HG03095 (cell line): ENCODE measurements at regions not wholly inside any gene's neighbourhood (a gene's known extent, or its start where the extent isn't known, plus 50 kb on each side); places are given as distances from the start of the nearest gene placed in this dataset.
"Not testable (repeated sequence)": the region's sequence is repeated elsewhere in the genome, so short reads cannot be mapped to it uniquely, and the experiment has no call there.

Experiments used
- ATAC-seq: cut with Tn5 transposase; IDR thresholded peaks from one replicate; pipeline ENCODE4 v1.9.1; 2021; ENCODE audit warnings: moderate library complexity; ENCODE audit not compliant: unreplicated experiment

- no peak for ATAC-seq
Observed at GRCh38 chr20:7744411-7744810, 195.8 kb downstream of the HAO1 start.

- ATAC-seq: no peak
Observed at GRCh38 chr20:7748624-7749023, 191.6 kb downstream of the HAO1 start.

GRCh38 chr20:7754102-7754501 lies 186.2 kb downstream of the HAO1 start:
- ATAC-seq: no peak

- ATAC-seq: no peak
Observed at GRCh38 chr20:7758406-7758805, 181.9 kb downstream of the HAO1 start.

- ATAC-seq: no peak
Observed at GRCh38 chr20:7760247-7761031, 179.8 kb downstream of the HAO1 start.

DNA sequence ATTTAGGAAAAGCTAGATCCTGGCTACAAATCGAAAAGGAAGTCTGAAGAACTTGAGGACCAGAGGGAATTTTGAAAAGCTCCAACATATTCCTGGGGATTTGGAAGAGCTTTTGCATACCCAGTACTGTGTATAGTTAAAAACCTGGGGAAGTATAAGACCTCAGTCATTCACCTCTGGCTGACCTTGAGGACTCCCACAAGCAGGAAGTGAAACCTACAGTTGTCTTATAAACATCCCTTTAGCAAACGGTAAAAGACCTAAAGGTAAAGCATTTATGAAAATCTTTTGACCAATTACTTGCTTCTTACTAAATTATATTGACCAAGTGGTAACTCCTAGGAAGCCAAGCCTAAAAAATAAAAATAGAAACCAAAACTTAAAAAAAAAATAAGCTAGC lies 175.0 kb downstream of the HAO1 start:
- ATAC-seq: no peak

DNA sequence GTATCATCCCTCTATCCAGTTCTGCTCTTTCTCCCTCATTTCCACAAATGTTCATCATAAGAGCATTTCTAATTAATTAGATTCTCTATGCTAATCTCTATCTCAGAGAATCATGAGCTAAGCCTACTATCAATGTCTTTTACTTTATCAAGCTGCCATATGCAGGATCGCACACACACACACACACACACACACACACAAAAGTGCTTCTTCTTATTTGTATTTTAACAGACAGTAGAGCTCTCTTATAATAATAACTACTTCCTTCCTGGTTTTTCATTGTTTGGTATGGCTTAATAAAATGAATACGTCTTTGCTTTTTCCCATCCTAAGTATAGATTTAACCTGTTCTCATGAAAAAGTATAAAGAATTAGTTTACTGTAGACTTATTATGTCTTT lies 170.2 kb downstream of the HAO1 start:
- no peak for ATAC-seq

DNA sequence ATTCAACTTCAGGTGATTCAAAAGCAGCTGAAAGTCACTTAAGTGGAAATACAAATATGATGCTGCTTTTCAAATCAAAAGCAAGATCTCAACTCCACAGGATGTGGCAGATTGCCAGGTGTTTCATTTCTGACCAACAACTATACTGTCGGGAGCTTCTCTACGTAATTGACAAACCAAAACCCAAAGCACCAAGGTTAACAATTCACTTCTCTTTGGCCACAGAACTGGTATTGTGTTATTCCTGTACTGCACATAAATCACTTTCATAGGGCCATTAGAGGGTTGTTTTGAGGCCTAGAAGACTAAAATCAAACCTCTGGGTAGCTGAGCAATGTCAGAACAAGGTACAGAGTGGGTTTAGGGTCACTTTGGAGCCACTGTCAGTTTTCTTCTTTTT lies 169.7 kb downstream of the HAO1 start:
- ATAC-seq: peak; percentile 97

GRCh38 chr20:7772371-7772770 lies 167.9 kb downstream of the HAO1 start:
- no peak for ATAC-seq

- no peak for ATAC-seq
Observed at GRCh38 chr20:7773511-7773910, 166.7 kb downstream of the HAO1 start.

DNA sequence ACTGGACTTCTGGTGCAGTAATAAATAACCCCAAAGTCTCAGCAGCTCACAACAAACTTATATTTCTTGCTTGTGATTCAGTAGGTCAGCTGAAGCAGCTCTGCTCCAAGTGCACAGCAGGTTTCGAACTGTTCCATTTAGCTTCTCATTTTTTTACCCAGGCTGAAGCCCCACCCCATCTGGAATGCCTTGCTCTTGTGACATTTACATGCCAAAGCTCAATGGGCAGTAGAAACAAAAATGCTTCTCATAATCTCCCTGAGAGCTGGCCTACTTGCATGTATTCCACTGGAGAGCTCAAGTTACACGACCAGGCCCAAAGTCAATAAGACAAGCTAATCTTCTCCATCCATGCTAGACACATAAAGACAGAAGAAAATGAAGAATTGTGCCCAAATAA lies 165.2 kb downstream of the HAO1 start:
- ATAC-seq: no peak

- ATAC-seq: no peak
Observed at GRCh38 chr20:7776148-7776547, 164.1 kb downstream of the HAO1 start.

- no peak for ATAC-seq
Observed at GRCh38 chr20:7790189-7790588, 150.1 kb downstream of the HAO1 start.

GRCh38 chr20:7792150-7792869 lies 147.9 kb downstream of the HAO1 start:
- ATAC-seq: no peak

DNA sequence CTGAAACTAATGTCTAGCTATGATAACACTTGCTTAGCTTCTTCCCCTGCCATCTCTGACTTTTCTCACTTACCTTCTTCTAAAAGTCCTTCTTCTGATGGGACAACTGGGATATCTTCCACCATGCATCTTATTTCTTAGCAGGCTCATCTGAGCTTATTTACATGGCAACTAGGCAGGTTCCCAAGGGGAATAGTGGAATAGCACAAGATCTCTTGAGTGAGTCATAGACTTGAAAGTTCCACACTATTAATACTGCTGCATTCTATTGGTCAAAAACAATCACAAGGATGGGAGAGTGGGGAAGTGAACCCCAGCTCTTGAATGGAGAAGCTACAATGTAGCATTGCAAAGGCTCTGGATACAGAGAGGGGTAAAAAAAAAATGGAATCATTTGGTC lies 142.1 kb downstream of the HAO1 start:
- no peak for ATAC-seq

GRCh38 chr20:7799862-7800261 lies 140.4 kb downstream of the HAO1 start:
- ATAC-seq: no peak

DNA sequence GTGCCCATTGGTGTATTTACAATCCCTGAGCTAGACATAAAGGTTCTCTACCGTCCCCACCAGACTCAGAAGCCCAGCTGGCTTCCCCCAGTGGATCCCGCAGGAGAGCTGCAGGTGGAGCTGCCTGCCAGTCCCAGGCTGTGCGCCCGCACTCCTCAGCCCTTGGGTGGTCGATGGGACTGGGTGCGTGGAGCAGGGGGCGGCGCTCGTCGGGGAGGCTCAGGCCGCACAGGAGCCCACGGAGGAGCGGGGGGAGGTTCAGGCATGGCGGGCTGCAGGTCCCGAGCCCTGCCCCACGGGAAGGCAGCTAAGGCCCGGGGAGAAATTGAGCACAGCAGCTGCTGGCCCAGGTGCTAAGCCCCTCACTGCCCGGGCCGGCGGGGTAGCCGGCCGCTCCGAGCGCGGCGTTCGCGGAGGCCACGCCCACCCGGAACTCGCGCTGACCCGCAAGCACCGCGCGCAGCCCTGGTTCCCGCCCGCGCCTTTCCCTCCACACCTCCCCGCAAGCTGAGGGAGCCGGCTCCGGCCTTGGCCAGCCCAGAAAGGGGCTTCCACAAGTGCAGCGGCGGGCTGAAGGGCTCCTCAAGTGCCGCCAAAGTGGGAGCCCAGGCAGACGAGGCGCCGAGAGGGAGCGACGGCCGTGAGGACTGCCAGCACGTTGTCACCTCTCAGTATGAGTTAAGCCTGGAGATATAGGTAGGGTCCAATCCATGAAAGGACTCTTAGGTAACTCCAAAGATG lies 136.7 kb downstream of the HAO1 start:
- ATAC-seq: not testable (repeated sequence)

- ATAC-seq: no peak
Observed at GRCh38 chr20:7806831-7807230, 133.4 kb downstream of the HAO1 start.

DNA sequence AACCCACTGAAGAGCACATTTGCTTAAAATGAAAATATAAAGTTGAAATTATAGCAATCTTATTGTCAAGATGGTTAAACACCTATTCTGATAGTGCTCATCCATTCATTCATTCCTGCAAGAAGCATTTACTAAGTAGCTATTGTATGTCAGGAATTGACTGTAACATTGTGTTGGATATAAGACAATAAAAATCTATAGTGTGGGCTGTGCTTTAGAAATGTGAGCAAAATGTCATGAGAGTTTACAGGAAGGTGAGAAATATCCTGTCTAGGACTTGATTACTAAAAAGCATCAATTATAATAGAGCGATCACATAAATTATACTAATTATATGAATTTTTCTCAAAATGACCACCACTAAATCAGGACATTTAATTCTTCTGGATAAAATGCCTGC lies 123.0 kb downstream of the HAO1 start:
- ATAC-seq: no peak

GRCh38 chr20:7818477-7818876 lies 121.8 kb downstream of the HAO1 start:
- no peak for ATAC-seq

DNA sequence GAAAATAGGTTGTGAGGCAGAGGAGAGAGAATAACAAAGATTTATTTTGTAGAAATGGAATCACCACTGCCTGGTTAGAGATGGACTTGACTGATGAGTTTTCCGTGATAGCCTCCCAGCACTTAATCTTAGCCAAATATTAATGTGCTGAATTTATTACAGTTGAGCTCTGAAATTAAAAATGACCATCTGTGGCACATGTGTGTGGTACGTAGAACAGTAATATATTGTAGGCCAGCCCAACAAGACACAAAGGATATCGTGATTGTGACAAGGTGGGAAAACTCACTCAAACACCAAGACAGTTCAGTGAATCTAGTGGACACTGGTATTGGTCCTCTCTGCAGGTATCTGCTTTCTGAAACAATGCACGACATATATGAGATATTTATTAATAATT lies 119.4 kb downstream of the HAO1 start:
- no peak for ATAC-seq

GRCh38 chr20:7822772-7823171 lies 117.5 kb downstream of the HAO1 start:
- ATAC-seq: no peak
